ENCODE measurements at regions not wholly inside any gene's neighbourhood (a gene's known extent, or its start where the extent isn't known, plus 50 kb on each side); places are given as distances from the start of the nearest gene placed in this dataset.

GRCh38 chrX:141989134-141989533 is 85.4 kb downstream of the MAGEC1 start:
- TF ChIP-seq CTCF (IDR thresholded peaks at IDR 0.05) (no peak), POLR2A (IDR thresholded peaks at IDR 0.05) (no peak)
